Muscle layer of colon (tissue), 2 donors: ENCODE measurements at regions not wholly inside any gene's neighbourhood (a gene's known extent, or its start where the extent isn't known, plus 50 kb on each side); places are given as distances from the start of the nearest gene placed in this dataset.
A peak's percentile ranks its signal among the peaks of the same experiment; 100 is the strongest.

Experiments
- H3K27ac ChIP-seq: one replicate; pipeline ENCODE4 v1.7.0; 2013; ENCODE audit warnings: low read depth, mild to moderate bottlenecking, low read length, moderate library complexity
- H3K27me3 ChIP-seq, 2 donors: one replicate each; pipeline ENCODE4 v1.7.0; 2013; ENCODE audit warnings: low read length in 2 of 2, mild to moderate bottlenecking in 2 of 2; ENCODE audit not compliant: insufficient read depth in 2 of 2, control insufficient read depth in 1 of 2
- H3K36me3 ChIP-seq: one replicate; pipeline ENCODE4 v1.7.0; 2013; ENCODE audit warnings: mild to moderate bottlenecking, low read length; ENCODE audit not compliant: insufficient read depth
- H3K4me1 ChIP-seq: one replicate; pipeline ENCODE4 v1.7.0; 2013; ENCODE audit warnings: mild to moderate bottlenecking, low read length; ENCODE audit not compliant: insufficient read depth
- H3K4me3 ChIP-seq, 2 donors: one replicate each; pipeline ENCODE4 v1.7.0; 2013; ENCODE audit warnings: low read length in 2 of 2, low read depth in 1 of 2, mild to moderate bottlenecking in 1 of 2, moderate library complexity in 1 of 2
- H3K9ac ChIP-seq: one replicate; pipeline ENCODE4 v1.7.0; 2013; ENCODE audit warnings: low read length
- H3K9me3 ChIP-seq: one replicate; pipeline ENCODE4 v1.7.0; 2013; ENCODE audit warnings: mild to moderate bottlenecking, low read length
- donor health status: abdominal sarcoma.
- donor health status: Adenocarcinoma of cecum.

DNA sequence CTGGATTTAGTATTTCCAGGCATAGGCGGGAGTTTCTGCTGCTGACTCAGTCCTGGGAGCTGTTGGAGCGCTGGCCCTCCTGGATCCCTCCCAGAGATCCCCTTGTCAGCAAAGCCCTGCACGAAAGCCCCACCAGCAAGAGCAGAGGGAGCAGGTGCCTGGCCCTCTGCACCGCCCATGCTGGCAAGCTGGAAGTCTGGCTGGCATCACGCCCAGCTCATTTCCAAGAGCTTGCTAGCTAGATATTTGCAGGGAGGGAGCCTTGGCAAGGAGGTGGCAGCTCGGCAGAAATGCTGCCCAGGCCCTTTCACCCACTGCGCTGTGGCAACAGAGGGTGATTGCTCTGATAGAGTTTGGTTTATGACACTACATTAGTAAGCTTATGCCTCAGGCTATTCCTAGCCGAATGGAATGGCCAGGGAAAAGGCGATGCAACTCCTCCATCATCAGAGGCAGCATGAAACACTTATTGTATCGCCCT is 193.9 kb downstream of the EMP1 start:
- Histone ChIP-seq H3K4me3 (no peak overlapping the region), H3K9ac (no peak overlapping the region), H3K27me3 (no peaks in the 10 kb centered on the region), H3K27ac (peak overlapping the region; percentile 27), H3K9me3 (no peaks in the 10 kb centered on the region), H3K4me1 (peaks cover 14% of the 10 kb centered on the region), H3K36me3 (no peaks in the 10 kb centered on the region)

GRCh38 chr12:13387101-13387500 is 190.6 kb downstream of the EMP1 start:
- no peak overlapping the region for H3K27ac ChIP-seq

DNA sequence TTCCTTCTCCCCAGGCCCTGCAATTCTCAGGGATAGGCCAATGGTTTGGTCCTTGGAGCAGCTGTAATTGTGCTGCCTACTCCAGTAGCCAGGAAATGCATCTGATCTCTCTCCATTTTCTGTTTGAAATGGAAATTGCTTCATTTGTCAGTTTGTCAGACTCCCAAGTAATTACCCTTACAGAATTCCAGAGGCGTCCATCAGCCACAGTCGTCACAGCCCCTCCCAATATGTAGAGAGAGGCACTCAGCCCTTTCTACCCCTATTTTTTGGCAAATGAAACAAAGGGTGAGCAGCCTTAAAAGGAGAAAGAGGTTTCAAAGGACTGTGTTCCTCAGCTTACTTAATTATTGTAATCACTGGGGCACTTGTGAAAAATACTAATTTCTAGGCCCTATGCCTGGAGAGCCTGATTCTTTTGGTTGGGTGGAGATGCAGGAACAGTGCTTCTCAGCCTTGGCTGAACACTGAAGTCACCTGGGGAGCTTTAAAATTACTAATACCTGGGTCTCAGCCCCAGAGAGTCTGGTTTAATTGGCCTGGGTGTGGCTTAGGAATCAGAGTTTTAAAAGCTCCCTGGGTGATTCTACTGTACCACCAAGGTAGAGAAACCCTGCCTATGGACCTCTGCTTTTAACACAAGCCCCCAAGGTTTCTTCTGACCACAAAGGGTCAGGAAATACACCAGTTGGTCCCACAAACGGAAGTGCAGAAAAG is 190.0 kb downstream of the EMP1 start:
- Histone ChIP-seq H3K36me3 (no peaks in the 10 kb centered on the region), H3K4me1 (peaks cover 14% of the 10 kb centered on the region), H3K27me3 (no peaks in the 10 kb centered on the region), H3K4me3 (no peak overlapping the region), H3K9ac (no peak overlapping the region), H3K27ac (no peak overlapping the region), H3K9me3 (no peaks in the 10 kb centered on the region)

More at GRCh38 chr12:13387101-13387500, 190.6 kb downstream of the EMP1 start:
- no peaks in the 10 kb centered on the region for H3K9me3 ChIP-seq
- no peaks in the 10 kb centered on the region for H3K36me3 ChIP-seq
- peaks cover 14% of the 10 kb centered on the region for H3K4me1 ChIP-seq
- H3K4me3 ChIP-seq: no peak overlapping the region
- no peak overlapping the region for H3K9ac ChIP-seq
- H3K27me3 ChIP-seq: no peaks in the 10 kb centered on the region

GRCh38 chr12:13383379-13383778 is 186.9 kb downstream of the EMP1 start:
- H3K9ac ChIP-seq: no peak overlapping the region
- H3K27me3 ChIP-seq: no peaks in the 10 kb centered on the region
- no peaks in the 10 kb centered on the region for H3K36me3 ChIP-seq
- no peak overlapping the region for H3K4me3 ChIP-seq
- no peak overlapping the region for H3K27ac ChIP-seq
- no peaks in the 10 kb centered on the region for H3K9me3 ChIP-seq
- H3K4me1 ChIP-seq: no peaks in the 10 kb centered on the region

DNA sequence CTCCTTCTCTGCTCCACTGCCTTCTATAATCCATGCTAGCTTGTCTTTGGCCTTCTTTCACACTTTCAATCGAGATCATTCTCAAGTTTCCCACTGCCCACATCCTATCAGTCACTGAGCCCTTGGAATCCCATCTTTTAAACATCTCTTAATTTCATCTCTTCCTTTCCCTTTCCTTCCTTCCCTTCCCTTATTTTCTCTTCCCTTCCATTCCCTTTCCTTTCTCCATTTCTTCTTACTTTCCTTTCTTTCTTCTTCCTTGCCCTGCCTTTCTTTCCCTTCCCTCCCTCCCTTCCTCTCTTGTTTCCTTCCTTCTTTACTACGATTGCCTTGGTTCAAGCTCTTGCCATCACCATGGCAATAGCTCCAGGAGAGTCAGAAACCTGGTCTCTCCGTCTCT is 183.8 kb downstream of the EMP1 start:
- peaks cover 1% of the 10 kb centered on the region for H3K4me1 ChIP-seq
- no peaks in the 10 kb centered on the region for H3K27me3 ChIP-seq
- H3K9me3 ChIP-seq: no peaks in the 10 kb centered on the region
- H3K4me3 ChIP-seq: no peak overlapping the region
- no peak overlapping the region for H3K27ac ChIP-seq
- H3K36me3 ChIP-seq: no peaks in the 10 kb centered on the region
- no peak overlapping the region for H3K9ac ChIP-seq

DNA sequence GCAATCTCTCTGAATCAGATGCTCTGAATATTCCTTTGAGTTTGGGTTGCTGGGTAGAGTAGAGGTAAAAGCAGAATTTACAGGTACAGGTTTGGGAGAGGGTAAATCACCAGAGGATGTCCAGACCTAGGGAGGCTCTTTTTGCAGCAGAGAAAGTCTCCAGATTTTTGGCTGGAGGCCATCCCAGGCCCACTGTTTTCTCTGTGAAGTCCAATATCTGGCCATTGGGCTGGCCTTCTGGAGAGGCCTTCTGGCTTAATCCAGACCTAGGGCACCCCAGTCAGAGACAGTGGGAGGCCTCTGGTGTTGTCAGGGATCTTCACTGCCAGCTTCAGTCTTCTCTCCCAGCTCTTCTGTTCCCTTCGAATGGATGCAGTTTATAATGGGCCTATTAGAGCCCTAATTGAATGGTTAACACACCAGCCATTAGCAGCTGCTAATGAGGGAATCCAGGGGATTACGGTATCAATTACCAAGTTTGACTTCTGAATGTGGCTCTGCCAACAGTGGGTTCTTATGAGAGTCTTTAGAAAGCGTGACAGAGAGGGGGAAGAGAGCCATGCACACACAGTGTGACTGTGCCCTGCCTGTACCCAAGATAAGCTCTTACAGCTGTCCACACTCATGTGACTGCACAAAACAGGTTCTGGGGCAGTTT is 183.1 kb downstream of the EMP1 start:
- H3K27ac ChIP-seq: no peak overlapping the region
- peaks cover 8% of the 10 kb centered on the region for H3K4me1 ChIP-seq
- H3K9me3 ChIP-seq: no peaks in the 10 kb centered on the region
- no peaks in the 10 kb centered on the region for H3K36me3 ChIP-seq
- H3K9ac ChIP-seq: no peak overlapping the region
- no peaks in the 10 kb centered on the region for H3K27me3 ChIP-seq
- no peak overlapping the region for H3K4me3 ChIP-seq

GRCh38 chr12:13377698-13378097 is 181.2 kb downstream of the EMP1 start:
- Histone ChIP-seq H3K36me3 (no peaks in the 10 kb centered on the region), H3K9ac (no peak overlapping the region), H3K27me3 (no peaks in the 10 kb centered on the region), H3K27ac (no peak overlapping the region), H3K9me3 (no peaks in the 10 kb centered on the region), H3K4me3 (no peak overlapping the region), H3K4me1 (peaks cover 9% of the 10 kb centered on the region)

GRCh38 chr12:13376610-13377373 is 180.3 kb downstream of the EMP1 start:
- Histone ChIP-seq H3K4me1 (peaks cover 9% of the 10 kb centered on the region), H3K9ac (no peak overlapping the region), H3K27me3 (no peaks in the 10 kb centered on the region)

GRCh38 chr12:13375583-13376345 is 179.2 kb downstream of the EMP1 start:
- no peaks in the 10 kb centered on the region for H3K9me3 ChIP-seq
- no peak overlapping the region for H3K27ac ChIP-seq
- no peaks in the 10 kb centered on the region for H3K27me3 ChIP-seq
- no peak overlapping the region for H3K9ac ChIP-seq
- peaks cover 9% of the 10 kb centered on the region for H3K4me1 ChIP-seq
- H3K36me3 ChIP-seq: no peaks in the 10 kb centered on the region
- H3K4me3 ChIP-seq: no peak overlapping the region

More at GRCh38 chr12:13376610-13377373, 180.3 kb downstream of the EMP1 start:
- Histone ChIP-seq H3K9me3 (no peaks in the 10 kb centered on the region), H3K4me3 (no peak overlapping the region), H3K27ac (no peak overlapping the region), H3K36me3 (no peaks in the 10 kb centered on the region)

- Histone ChIP-seq H3K9ac (no peak overlapping the region), H3K4me3 (no peak overlapping the region), H3K27me3 (no peaks in the 10 kb centered on the region), H3K4me1 (peaks cover 9% of the 10 kb centered on the region), H3K27ac (no peak overlapping the region), H3K9me3 (no peaks in the 10 kb centered on the region), H3K36me3 (no peaks in the 10 kb centered on the region)
Measured at GRCh38 chr12:13374793-13375192, 178.3 kb downstream of the EMP1 start.

DNA sequence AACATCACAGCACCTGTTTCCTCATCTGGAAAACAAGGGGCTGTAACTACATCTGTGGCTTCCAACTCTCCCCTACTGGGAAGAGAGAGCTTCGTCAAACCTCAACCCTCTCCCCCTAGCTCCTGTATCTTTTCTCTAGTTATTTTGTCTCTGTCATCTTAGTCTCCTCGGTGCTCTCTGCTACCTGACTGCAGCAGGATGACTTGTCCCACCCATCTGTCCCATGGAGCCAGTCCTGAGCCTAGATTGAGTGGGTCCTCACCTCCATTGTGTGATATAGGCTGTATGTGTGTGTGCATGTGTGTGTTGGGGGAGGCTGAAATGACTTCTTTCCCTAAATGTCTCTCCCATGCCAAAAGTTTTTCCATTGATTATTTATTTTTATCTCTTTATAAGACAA is 177.3 kb downstream of the EMP1 start:
- Histone ChIP-seq H3K27ac (no peak overlapping the region), H3K9ac (no peak overlapping the region), H3K9me3 (no peaks in the 10 kb centered on the region)

More for the DNA sequence above, 177.3 kb downstream of the EMP1 start:
- Histone ChIP-seq H3K4me3 (no peak overlapping the region), H3K27me3 (no peaks in the 10 kb centered on the region), H3K36me3 (no peaks in the 10 kb centered on the region), H3K4me1 (peaks cover 9% of the 10 kb centered on the region)
